K562 (cell line): ENCODE measurements at regions not wholly inside any gene's neighbourhood (a gene's known extent, or its start where the extent isn't known, plus 50 kb on each side); places are given as distances from the start of the nearest gene placed in this dataset.

Experiments used
- ATAC-seq: fragments of 200-7000 bp; cut with Tn5 transposase; 3 replicates; pipeline ENCODE4 v1.9.1; 2020; ENCODE audit warnings: moderate library complexity
- BruUV-seq: library from RNA; stranded (reverse); fragments of 400-500 nt; replicated peaks from 2 replicates; lab custom pipeline; 2021; lab: Mats Ljungman, UMichigan
- CTCF ChIA-PET: fragments of 300-600 bp; formaldehyde crosslinking; extraction: SDS; loops from one replicate; lab custom pipeline; 2021; ENCODE audit warnings: low intra/inter-chr PET ratio; lab: Yijun Ruan, JAX
- POLR2A ChIA-PET: fragments of 300-600, 350-650 bp; sonication (Branson Sonifier 250); formaldehyde crosslinking; extraction: SDS; loops from one replicate; lab custom pipeline; 2021; ENCODE audit warnings: antibody characterized with exemption, inconsistent platforms; lab: Yijun Ruan, JAX
- DNase-seq, 4 experiments: peaks; one replicate each; pipeline versions ENCODE4 v3.0.0 to v3.0.0-alpha.2; 2011 to 2018; ENCODE audit warnings: low spot score in 3 of 4, mixed read lengths in 3 of 4; ENCODE audit errors: extremely low read depth in 1 of 4
- FAIRE-seq: peaks from 2 replicates; lab custom pipeline; 2011; peaks lifted over from hg19 to GRCh38; lab: Jason Lieb, UNC
- H2AFZ ChIP-seq: 2 replicates; pipeline ENCODE4 v1.6.0; 2011; ENCODE audit warnings: low read depth, low read length, control low read depth, inconsistent platforms
- H3K27ac ChIP-seq: fragments of 200-600 bp; 3 replicates; pipeline ENCODE4 v1.8.0; 2011; ENCODE audit warnings: low read depth, mild to moderate bottlenecking, control low read depth, inconsistent platforms, low read length, moderate library complexity, mixed read lengths; ENCODE audit errors: extremely low read depth
- H3K27me3 ChIP-seq, 2 experiments: fragments of 300-600 bp in 1 of 2; 2 replicates in 1 of 2; 3 replicates in 1 of 2; pipeline versions ENCODE4 v1.6.0 to v1.8.0; 2011; ENCODE audit warnings: inconsistent platforms in 2 of 2, low read length in 2 of 2, mild to moderate bottlenecking in 1 of 2, mixed read lengths in 1 of 2, moderate library complexity in 1 of 2; ENCODE audit not compliant: control insufficient read depth in 2 of 2, insufficient read depth in 2 of 2
- H3K36me3 ChIP-seq: fragments of 300-600 bp; 3 replicates; pipeline ENCODE4 v1.8.0; 2011; ENCODE audit warnings: mild to moderate bottlenecking, low read length, inconsistent platforms; ENCODE audit not compliant: control insufficient read depth, insufficient read depth
- H3K4me1 ChIP-seq, 2 experiments: fragments of 200-600 bp in 1 of 2; replicated peaks in 1 of 2; 2 replicates in 1 of 2; 3 replicates in 1 of 2; pipeline versions ENCODE4 v1.5.1 to v1.8.0; 2011; ENCODE audit warnings: inconsistent platforms in 2 of 2, low read length in 2 of 2, mild to moderate bottlenecking in 1 of 2, mixed read lengths in 1 of 2, moderate library complexity in 1 of 2; ENCODE audit not compliant: control insufficient read depth in 2 of 2, insufficient read depth in 2 of 2
- H3K4me2 ChIP-seq: 2 replicates; pipeline ENCODE4 v1.6.1; 2011; ENCODE audit warnings: low read length, control low read depth, inconsistent platforms, mixed read lengths; ENCODE audit not compliant: insufficient read depth
- H3K4me3 ChIP-seq: fragments of 200-600 bp; sonication (generic), shearing (Covaris generic); 2 replicates; pipeline ENCODE4 v1.5.1; 2016; ENCODE audit warnings: control low read depth, inconsistent platforms
- H3K79me2 ChIP-seq: fragments of 200-600 bp; 3 replicates; pipeline ENCODE4 v1.8.0; 2011; ENCODE audit warnings: low read length, inconsistent platforms; ENCODE audit not compliant: control insufficient read depth, insufficient read depth
- H3K9ac ChIP-seq, 2 experiments: 2 replicates each; pipeline versions ENCODE4 v1.6.0 to v1.6.1; 2011; ENCODE audit warnings: low read depth in 2 of 2, low read length in 2 of 2, control low read depth in 1 of 2, inconsistent platforms in 1 of 2, mild to moderate bottlenecking in 1 of 2, mixed read lengths in 1 of 2; ENCODE audit not compliant: insufficient read depth in 1 of 2
- H3K9me1 ChIP-seq: one replicate; pipeline ENCODE4 v1.6.0; 2011; ENCODE audit warnings: inconsistent platforms, mild to moderate bottlenecking, low read length, moderate library complexity; ENCODE audit not compliant: control insufficient read depth, insufficient read depth
- H3K9me3 ChIP-seq: replicated peaks from 2 replicates; pipeline ENCODE4 v1.5.1; 2011; ENCODE audit warnings: low read depth, low read length, inconsistent platforms; ENCODE audit not compliant: control insufficient read depth, insufficient read depth
- H4K20me1 ChIP-seq: replicated peaks from 2 replicates; pipeline ENCODE4 v1.6.1; 2011; ENCODE audit warnings: low read length, inconsistent platforms, mixed read lengths; ENCODE audit not compliant: control insufficient read depth, insufficient read depth
- BHLHE40 ChIP-seq: IDR thresholded peaks from 2 replicates; pipeline ENCODE4 v1.6.1; 2011; ENCODE audit warnings: low read length, improper control_type of control experiment
- CBFA2T2 ChIP-seq: fragments of 450-650 bp; conservative IDR thresholded peaks from 2 replicates; pipeline ENCODE4 v1.6.1; 2017; ENCODE audit warnings: mild to moderate bottlenecking
- CEBPB ChIP-seq: fragments of 450-650 bp; IDR thresholded peaks from 2 replicates; pipeline ENCODE4 v1.6.1; 2016; ENCODE audit warnings: missing genetic modification characterization, missing compliant biosample characterization
- CHD2 ChIP-seq: IDR thresholded peaks from 2 replicates; pipeline ENCODE4 v1.6.1; 2011; ENCODE audit warnings: low read depth, low read length
- CXXC5 ChIP-seq: fragments of 250-450 bp; sonication (Bioruptor Pico); IDR thresholded peaks from 2 replicates; pipeline ENCODE4 v1.8.0; 2022; ENCODE audit warnings: inconsistent platforms, mild to moderate bottlenecking, moderate library complexity
- ETV5 ChIP-seq: sonication (generic); formaldehyde crosslinking; IDR thresholded peaks from 2 replicates; pipeline ENCODE4 v1.4.0; 2020; ENCODE audit warnings: low read depth, mild to moderate bottlenecking, missing genetic modification reagents
- HBP1 ChIP-seq: fragments of 450-650 bp; formaldehyde crosslinking; IDR thresholded peaks from 2 replicates; pipeline ENCODE4 v1.4.0; 2022; ENCODE audit warnings: missing genetic modification characterization
- JUN ChIP-seq, 2 experiments: sonication (generic) in 1 of 2; formaldehyde crosslinking in 1 of 2; IDR thresholded peaks; 2 replicates each; pipeline versions ENCODE4 v1.6.1 to v1.8.0; 2012 to 2022; ENCODE audit warnings: borderline replicate concordance in 2 of 2, mild to moderate bottlenecking in 2 of 2, improper control_type of control experiment in 1 of 2, low read depth in 1 of 2, low read length in 1 of 2, missing genetic modification reagents in 1 of 2
- NCOA2 ChIP-seq, 2 experiments: fragments of 450-650 bp; IDR thresholded peaks; 2 replicates each; pipeline ENCODE4 v1.6.1; 2018; ENCODE audit warnings: mild to moderate bottlenecking in 2 of 2, moderate library complexity in 1 of 2; ENCODE audit not compliant: partially characterized antibody in 2 of 2
- NR4A1 ChIP-seq, 2 experiments: fragments of 250-450 bp in 1 of 2; fragments of 450-650 bp in 1 of 2; sonication (Bioruptor Pico) in 1 of 2; IDR thresholded peaks; 2 replicates each; pipeline versions ENCODE4 v1.4.0 to v1.6.1; 2016 to 2020; ENCODE audit warnings: mild to moderate bottlenecking in 2 of 2, missing compliant biosample characterization in 1 of 2, missing genetic modification characterization in 1 of 2, moderate library complexity in 1 of 2
- PHF8 ChIP-seq: fragments of 200-600 bp; sonication (generic); IDR thresholded peaks from 2 replicates; pipeline ENCODE4 v1.6.1; 2012; ENCODE audit warnings: mixed run types, mild to moderate bottlenecking, inconsistent platforms, low read length, moderate library complexity, borderline replicate concordance
- SIX5 ChIP-seq, 2 experiments: IDR thresholded peaks; 2 replicates each; pipeline ENCODE4 v1.6.1; 2011; ENCODE audit warnings: low read length in 2 of 2, borderline replicate concordance in 1 of 2, low read depth in 1 of 2, mild to moderate bottlenecking in 1 of 2, moderate library complexity in 1 of 2; ENCODE audit not compliant: insufficient read depth in 1 of 2
- WHSC1 ChIP-seq: IDR thresholded peaks from one replicate; pipeline ENCODE4 v1.6.1; 2012; ENCODE audit warnings: low read length, control low read depth, inconsistent platforms
- ZBTB33 ChIP-seq: sonication (generic); formaldehyde crosslinking; IDR thresholded peaks from 2 replicates; pipeline ENCODE4 v1.8.1; 2023; ENCODE audit warnings: mild to moderate bottlenecking, missing genetic modification reagents
- ZKSCAN1 ChIP-seq: fragments of 150-350 bp; IDR thresholded peaks from 2 replicates; pipeline ENCODE4 v1.6.1; 2016; ENCODE audit warnings: low read depth, low read length
- ZKSCAN3 ChIP-seq: fragments of 250-450 bp; sonication (Bioruptor Pico); IDR thresholded peaks from 2 replicates; pipeline ENCODE4 v1.4.0; 2020
- ZNF212 ChIP-seq: fragments of 450-650 bp; formaldehyde crosslinking; IDR thresholded peaks from 2 replicates; pipeline ENCODE4 v1.4.0; 2020; ENCODE audit warnings: mild to moderate bottlenecking
- WGBS: fragments of 100-300 bp; shearing (Covaris generic); methylation state at CpG from one replicate; pipeline ENCODE4 v1.1.6; 2016; ENCODE audit warnings: low coverage, mixed read lengths; ENCODE audit not compliant: insufficient coverage; ENCODE audit errors: missing lambda C conversion rate; 5-methylcytosine and 5-hydroxymethylcytosine counted together
- in situ Hi-C: fragments of 300-500 bp; cut with MboI; formaldehyde crosslinking; loops from 4 replicates; pipeline ENCODE4 v1.15.0; 2018; ENCODE audit warnings: inconsistent platforms, mixed read lengths
- intact Hi-C: fragments of 100-400 bp; cut with micrococcal nuclease; formaldehyde crosslinking; loops from 2 replicates; pipeline ENCODE4 v1.14.2; 2022
- TF ChIP-seq, protein P1 (sequence below): fragments of 450-650 bp; formaldehyde crosslinking; conservative IDR thresholded peaks from 2 replicates; pipeline ENCODE4 v1.4.0; 2022; ENCODE audit warnings: mild to moderate bottlenecking, missing genetic modification characterization

GRCh38 chr10:33947544-33947943 is 613.1 kb upstream of the NRP1 start:
- TF ChIP-seq JUN (IDR thresholded peaks at IDR 0.05; ENCODE audit: borderline replicate concordance, low read depth, low read length) (no peak), JUN (CRISPR knock-in tag; IDR thresholded peaks at IDR 0.05; ENCODE audit: borderline replicate concordance) (no peak), CHD2 (no peak), NCOA2 (IDR thresholded peaks at IDR 0.05; ENCODE audit: partially characterized antibody in 2 of 2) (no peak), WHSC1 (no peak), BHLHE40 (no peak), PHF8 (no peak), ETV5 (CRISPR knock-in tag) (no peak), SIX5 (IDR thresholded peaks at IDR 0.05; ENCODE audit: borderline replicate concordance in 1 of 2, insufficient read depth in 1 of 2, low read depth in 1 of 2, low read length in 2 of 2) (no peak), ZKSCAN1 (no peak), ZBTB33 (CRISPR knock-in tag) (no peak), HBP1 (no peak), NR4A1 (CRISPR knock-in tag; IDR thresholded peaks at IDR 0.05) (no peak), NR4A1 (tag; IDR thresholded peaks at IDR 0.05) (no peak), CXXC5 (CRISPR knock-in tag) (no peak), CEBPB (tag) (no peak), CBFA2T2 (no peak), ZNF212 (no peak), ZKSCAN3 (CRISPR knock-in tag) (no peak)
- TF ChIP-seq, protein P1, sequence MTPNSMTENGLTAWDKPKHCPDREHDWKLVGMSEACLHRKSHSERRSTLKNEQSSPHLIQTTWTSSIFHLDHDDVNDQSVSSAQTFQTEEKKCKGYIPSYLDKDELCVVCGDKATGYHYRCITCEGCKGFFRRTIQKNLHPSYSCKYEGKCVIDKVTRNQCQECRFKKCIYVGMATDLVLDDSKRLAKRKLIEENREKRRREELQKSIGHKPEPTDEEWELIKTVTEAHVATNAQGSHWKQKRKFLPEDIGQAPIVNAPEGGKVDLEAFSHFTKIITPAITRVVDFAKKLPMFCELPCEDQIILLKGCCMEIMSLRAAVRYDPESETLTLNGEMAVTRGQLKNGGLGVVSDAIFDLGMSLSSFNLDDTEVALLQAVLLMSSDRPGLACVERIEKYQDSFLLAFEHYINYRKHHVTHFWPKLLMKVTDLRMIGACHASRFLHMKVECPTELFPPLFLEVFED (CRISPR knock-in tag) = no peak
- in situ Hi-C loops (no loop called here), intact Hi-C loops (no loop called here)
- ChIA-PET CTCF (no interaction called here), POLR2A (no interaction called here)
- Histone ChIP-seq H3K9me3 (no peaks in the 10 kb centered on the region), H3K27ac (no peak overlapping the region), H3K36me3 (no peaks in the 10 kb centered on the region), H3K79me2 (no peaks in the 10 kb centered on the region), H3K27me3 (no peaks in the 10 kb centered on the region), H3K4me1 (no peaks in the 10 kb centered on the region), H3K4me2 (no peak overlapping the region), H3K9me1 (no peaks in the 10 kb centered on the region), H4K20me1 (no peaks in the 10 kb centered on the region), H3K4me3 (no peak overlapping the region), H2AFZ (no peak overlapping the region), H3K9ac (no peak overlapping the region)
- DNase-seq (no peak), FAIRE-seq (no peak), ATAC-seq (no peak)
- WGBS = 0% methylated on average over 5 of the region's 5 CpGs
- BruUV-seq = no TSS peak
